Ramos (cell line): ENCODE measurements at regions not wholly inside any gene's neighbourhood (a gene's known extent, or its start where the extent isn't known, plus 50 kb on each side); places are given as distances from the start of the nearest gene placed in this dataset.

Source experiments
- in situ Hi-C: fragments of 300-500 bp; cut with MboI; formaldehyde crosslinking; loops from one replicate; pipeline ENCODE4 v1.14.3; 2022; ENCODE audit warnings: low sequenced_read_pairs; ENCODE audit not compliant: unreplicated experiment

DNA sequence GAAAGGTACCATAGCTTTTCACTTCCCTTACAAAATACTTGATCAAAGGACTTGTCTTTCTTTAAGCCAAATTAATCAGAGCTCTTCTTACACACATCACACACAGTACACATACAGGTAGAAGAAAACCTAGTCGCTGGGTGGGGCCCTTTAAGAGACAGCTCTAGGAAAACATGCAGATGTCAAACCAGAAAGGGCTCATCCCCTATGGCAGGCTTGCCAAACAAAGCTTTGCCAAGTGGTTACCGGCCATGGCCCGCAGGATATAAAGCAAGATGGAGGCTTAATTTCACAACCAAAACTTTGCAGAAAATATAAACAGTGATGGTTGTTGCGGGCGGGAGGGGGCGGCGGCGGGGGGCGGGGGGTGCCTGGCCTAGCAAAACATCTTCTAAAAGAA lies 2156.0 kb upstream of the PIK3C3 start:
- in situ Hi-C loops, result no loop called here

GRCh38 chr18:39796393-39796792 lies 2158.6 kb upstream of the PIK3C3 start:
- in situ Hi-C loops, result no loop called here

DNA sequence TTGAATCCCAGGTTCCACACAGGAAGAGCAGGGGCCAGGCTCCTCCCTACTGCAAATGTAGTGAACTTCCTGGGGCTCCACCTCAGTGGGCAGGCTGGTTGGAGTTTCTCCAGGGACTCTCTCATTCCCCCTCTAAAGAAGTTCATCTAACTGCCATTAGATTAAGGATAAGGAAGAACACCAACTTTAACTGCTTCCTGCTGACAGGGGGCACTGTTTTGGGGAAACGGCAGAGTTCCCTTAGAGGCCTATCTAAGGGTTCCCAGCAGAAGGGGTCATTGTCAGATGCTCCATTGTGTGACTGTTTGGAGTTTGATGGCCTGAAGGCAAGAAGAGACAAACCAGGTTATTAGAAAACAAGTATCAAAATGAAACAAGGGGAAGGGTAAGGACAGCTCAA lies 2159.7 kb upstream of the PIK3C3 start:
- in situ Hi-C loops, result no loop called here

- in situ Hi-C loops, result no loop called here
These were observed 2161.4 kb upstream of the PIK3C3 start for GRCh38 chr18:39793609-39794008.

GRCh38 chr18:39788383-39788782 lies 2166.7 kb upstream of the PIK3C3 start:
- in situ Hi-C loops, result no loop called here

DNA sequence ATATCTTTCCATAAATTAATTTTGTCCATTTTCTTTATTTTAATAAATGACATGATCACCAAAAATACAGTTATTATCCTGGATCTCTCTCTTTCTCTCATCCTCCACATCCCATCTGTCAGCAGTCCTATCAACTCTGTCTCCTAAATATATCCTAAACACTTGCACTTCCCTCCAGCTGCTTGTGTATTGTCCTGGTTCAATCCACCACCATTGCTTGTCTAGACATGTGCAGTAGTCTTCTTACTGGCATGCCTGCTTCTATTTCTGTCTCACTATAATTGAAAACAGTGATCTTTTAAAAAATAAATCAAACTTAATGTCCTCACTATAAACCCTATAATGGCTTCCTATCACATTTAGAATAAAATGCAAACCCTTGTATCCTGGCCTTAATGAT lies 2168.6 kb upstream of the PIK3C3 start:
- in situ Hi-C loops, result no loop called here

- in situ Hi-C loops, result no loop called here
These were observed 2170.5 kb upstream of the PIK3C3 start for GRCh38 chr18:39784541-39784940.

GRCh38 chr18:39781565-39781964 lies 2173.5 kb upstream of the PIK3C3 start:
- in situ Hi-C loops, result no loop called here

DNA sequence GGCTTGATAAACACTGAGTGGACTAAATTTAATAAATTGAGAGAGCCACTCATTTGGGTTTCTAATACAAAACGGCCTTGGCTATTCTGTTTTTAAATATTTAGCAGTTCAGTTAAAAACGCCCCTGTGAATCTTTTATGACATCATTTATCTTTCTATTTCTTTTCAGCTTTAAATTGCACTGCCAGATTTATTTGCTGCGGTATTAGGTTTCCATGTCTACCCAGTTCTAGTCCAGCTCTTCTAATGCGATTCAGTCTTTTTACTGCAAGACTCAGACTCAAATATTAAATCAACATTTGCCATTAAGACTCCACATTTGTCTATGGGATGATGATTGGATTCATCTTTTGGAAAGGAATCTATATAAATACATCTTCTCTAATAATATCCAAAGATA lies 2174.3 kb upstream of the PIK3C3 start:
- in situ Hi-C loops, result no loop called here

GRCh38 chr18:39779926-39780325 lies 2175.1 kb upstream of the PIK3C3 start:
- in situ Hi-C loops, result no loop called here

- in situ Hi-C loops, result no loop called here
These were observed 2178.3 kb upstream of the PIK3C3 start for GRCh38 chr18:39776766-39777165.

DNA sequence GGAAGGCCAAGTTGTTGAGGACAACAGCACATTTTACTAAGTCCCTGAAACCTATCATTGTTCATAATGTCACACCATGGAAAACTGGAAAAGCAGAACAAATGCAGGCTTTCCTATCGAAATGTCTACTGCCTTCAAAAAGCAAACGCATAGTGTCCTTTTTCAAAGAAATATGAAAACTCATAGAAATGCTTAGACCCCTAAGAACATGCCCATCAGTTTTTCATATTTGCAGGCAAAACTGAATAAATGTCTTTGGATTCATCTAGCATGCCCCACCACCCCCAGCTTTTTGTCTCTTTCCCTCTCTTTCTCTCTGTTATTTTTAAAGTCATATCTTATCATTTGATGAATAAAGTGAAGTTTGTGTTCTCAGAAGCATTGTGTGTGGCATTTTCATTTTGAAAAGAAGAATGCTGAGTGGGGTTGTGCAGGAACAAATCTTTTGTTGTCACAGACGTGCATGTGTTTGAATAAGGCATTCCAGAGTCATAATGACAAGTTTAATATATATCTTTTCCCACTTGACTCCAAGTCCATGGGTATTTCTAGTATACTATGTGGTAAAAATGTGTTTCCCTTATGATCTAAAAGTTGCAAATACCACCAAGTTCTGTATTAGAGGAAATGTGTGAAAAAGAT lies 2180.0 kb upstream of the PIK3C3 start:
- in situ Hi-C loops, result loop anchor here (25.0 kb wide), 1 partner anchor 113 kb away; no protein-coding TSS in a partner anchor

GRCh38 chr18:39773646-39774045 lies 2181.4 kb upstream of the PIK3C3 start:
- in situ Hi-C loops, result loop anchor here (25.0 kb wide), 1 partner anchor 111 kb away; no protein-coding TSS in a partner anchor

DNA sequence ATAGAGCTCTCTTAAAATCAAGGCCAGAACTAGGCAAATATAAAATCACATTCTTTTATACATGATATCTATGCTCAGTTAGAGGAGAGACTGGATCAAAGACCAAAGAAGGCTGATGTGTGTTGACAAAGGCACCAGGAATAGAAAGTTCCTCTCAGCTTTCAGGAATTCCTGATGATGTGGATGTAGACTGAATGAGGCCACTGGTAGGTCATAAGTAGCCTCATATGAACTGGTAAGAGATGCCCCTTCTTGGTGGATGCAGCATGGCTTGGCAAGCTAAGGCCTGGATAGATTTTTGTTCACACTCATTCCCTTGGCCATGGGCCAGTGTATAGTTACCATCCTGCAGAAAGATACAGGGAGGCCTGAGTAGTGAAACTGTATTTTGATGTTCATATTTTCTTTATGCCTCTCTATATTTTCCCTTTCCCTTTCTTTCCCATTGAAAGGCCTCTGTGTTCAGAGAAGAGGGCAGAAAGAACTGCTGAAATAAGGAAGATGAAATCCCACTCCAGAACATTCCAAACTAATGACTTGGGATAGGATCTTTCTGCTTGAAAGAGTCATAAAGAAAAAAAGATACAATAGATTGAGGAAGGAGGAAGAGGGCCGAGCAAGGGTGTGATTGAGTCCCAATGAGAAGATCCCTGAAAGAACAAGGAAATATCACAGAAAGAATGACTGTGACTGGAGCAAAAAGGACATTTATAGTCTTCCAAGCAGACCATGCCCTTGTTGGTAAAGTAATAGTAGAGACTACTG lies 2182.7 kb upstream of the PIK3C3 start:
- in situ Hi-C loops, result loop anchor here (25.0 kb wide), 1 partner anchor 110 kb away; no protein-coding TSS in a partner anchor

GRCh38 chr18:39770399-39770798 lies 2184.6 kb upstream of the PIK3C3 start:
- in situ Hi-C loops, result loop anchor here (25.0 kb wide), 1 partner anchor 108 kb away; no protein-coding TSS in a partner anchor

DNA sequence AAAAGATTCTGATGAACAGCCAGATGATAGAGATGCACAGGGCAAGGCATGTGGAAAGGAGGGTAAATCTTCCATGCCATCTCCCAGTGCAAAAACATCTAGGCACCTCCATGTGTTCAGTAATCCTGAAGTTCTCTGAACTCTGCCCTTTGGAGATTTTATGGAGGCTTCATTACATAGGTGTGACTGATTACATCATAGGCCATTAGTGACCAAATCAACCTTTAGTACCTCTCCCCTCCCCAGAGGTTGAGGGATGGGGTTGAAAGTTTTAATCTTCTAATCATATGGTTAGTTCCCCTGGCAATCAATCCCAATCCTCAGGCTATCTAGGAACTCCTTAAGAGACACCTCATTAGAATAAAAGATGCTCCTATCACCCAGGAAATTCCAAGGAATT lies 2190.2 kb upstream of the PIK3C3 start:
- in situ Hi-C loops, result loop anchor here (25.0 kb wide), 1 partner anchor 103 kb away; no protein-coding TSS in a partner anchor

- in situ Hi-C loops, result loop anchor here (25.0 kb wide), 1 partner anchor 99 kb away; no protein-coding TSS in a partner anchor
These were observed 2193.8 kb upstream of the PIK3C3 start for GRCh38 chr18:39761273-39761672.

- in situ Hi-C loops, result loop anchor here (25.0 kb wide), 1 partner anchor 98 kb away; no protein-coding TSS in a partner anchor
These were observed 2194.3 kb upstream of the CELF4 start for GRCh38 chr18:39759926-39760325.

DNA sequence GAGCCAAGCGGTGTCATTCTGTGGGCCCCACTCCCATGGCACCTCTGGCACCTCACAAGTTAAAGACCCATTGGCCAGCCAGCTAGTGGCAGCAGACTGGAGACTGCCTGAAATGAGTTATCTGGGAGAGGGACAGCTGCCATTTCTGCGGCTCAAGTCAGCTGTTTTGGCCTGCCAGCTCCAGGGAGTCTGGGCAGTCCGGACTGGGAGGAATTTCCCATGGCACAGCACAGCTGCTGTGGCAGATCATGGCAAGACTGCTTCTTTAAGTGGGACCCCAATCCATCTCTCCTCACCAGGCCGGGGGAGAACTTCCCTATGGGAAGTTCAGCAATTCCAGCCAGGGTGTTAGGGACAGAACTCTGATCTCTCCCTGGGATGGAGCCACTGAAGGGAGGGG lies 2187.6 kb upstream of the CELF4 start:
- in situ Hi-C loops, result loop anchor here (25.0 kb wide), 1 partner anchor 91 kb away; no protein-coding TSS in a partner anchor

- in situ Hi-C loops, result loop anchor here (25.0 kb wide), 1 partner anchor 90 kb away; no protein-coding TSS in a partner anchor
These were observed 2186.8 kb upstream of the CELF4 start for GRCh38 chr18:39752351-39752750.

DNA sequence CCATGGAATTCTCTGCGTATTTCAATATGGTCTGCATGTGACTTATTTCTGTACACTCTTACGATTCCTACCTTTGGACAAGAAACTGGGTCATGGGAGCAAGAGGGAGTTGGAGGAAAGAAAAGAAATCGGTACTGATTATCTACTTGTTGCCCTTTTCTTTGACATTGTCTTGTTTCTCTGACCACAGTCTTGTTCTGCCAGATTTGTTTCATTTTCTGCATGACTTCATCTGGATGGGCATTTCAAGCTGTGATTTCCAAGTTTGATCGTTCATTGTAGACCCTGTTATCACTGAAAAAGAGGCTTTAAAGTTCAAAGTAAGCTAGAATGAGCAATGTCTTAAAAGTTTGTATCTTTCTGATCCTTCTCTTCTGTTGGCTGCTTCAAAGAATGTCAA lies 2186.3 kb upstream of the CELF4 start:
- in situ Hi-C loops, result loop anchor here (25.0 kb wide), 1 partner anchor 90 kb away; no protein-coding TSS in a partner anchor
